Nephron progenitor cell (in vitro differentiated cells): ENCODE measurements at regions not wholly inside any gene's neighbourhood (a gene's known extent, or its start where the extent isn't known, plus 50 kb on each side); places are given as distances from the start of the nearest gene placed in this dataset.
"Not testable (repeated sequence)": the region's sequence is repeated elsewhere in the genome, so short reads cannot be mapped to it uniquely, and the experiment has no call there.

Source experiments
- DNase-seq: peaks from one replicate; pipeline ENCODE4 v3.0.0; 2021
- H3K27ac Mint-ChIP-seq: 2 replicates; pipeline ENCODE4 v1.8.0; 2021; ENCODE audit warnings: mild to moderate bottlenecking, moderate library complexity, mixed read lengths
- H3K27me3 Mint-ChIP-seq: 2 replicates; pipeline ENCODE4 v1.8.0; 2021; ENCODE audit warnings: mild to moderate bottlenecking, low read depth, mixed read lengths; ENCODE audit not compliant: poor library complexity
- H3K36me3 Mint-ChIP-seq: 2 replicates; pipeline ENCODE4 v1.8.0; 2021; ENCODE audit warnings: low read depth, mixed read lengths
- H3K4me1 Mint-ChIP-seq: 2 replicates; pipeline ENCODE4 v1.8.0; 2021; ENCODE audit warnings: mixed read lengths
- H3K4me3 Mint-ChIP-seq: 2 replicates; pipeline ENCODE4 v1.8.0; 2021; ENCODE audit warnings: mild to moderate bottlenecking, moderate library complexity, mixed read lengths
- H3K9me3 Mint-ChIP-seq: 2 replicates; pipeline ENCODE4 v1.8.0; 2021; ENCODE audit warnings: mild to moderate bottlenecking, moderate library complexity, mixed read lengths
- TF ChIP-seq, protein P1 (sequence below): fragments of 200-600 bp; sonication (generic); IDR thresholded peaks from 2 replicates; pipeline ENCODE4 v1.5.0; 2021; ENCODE audit warnings: antibody characterized with exemption

DNA sequence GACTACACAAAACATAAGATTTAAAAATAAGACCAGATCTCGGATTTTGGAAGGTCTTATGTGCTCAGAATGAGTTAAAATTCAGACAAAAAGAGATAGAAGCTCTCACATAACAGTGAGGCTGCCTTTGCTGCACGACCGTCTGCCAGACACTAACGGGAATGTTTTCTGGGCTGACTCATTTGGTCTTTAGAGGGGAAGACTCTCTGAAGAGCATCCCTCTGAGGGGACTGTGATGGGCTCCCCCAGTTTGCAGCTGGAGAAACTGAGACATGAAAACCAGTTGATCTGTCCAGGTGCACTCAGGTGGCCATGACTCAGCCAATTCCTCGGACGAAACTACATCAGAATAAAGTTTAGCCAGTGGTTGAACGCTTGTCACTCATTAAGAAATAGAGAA is 153.9 kb downstream of the RNASET2 start:
- H3K27me3 Mint-ChIP-seq = peaks cover 9% of the 10 kb centered on the region
- TF ChIP-seq, protein P1, sequence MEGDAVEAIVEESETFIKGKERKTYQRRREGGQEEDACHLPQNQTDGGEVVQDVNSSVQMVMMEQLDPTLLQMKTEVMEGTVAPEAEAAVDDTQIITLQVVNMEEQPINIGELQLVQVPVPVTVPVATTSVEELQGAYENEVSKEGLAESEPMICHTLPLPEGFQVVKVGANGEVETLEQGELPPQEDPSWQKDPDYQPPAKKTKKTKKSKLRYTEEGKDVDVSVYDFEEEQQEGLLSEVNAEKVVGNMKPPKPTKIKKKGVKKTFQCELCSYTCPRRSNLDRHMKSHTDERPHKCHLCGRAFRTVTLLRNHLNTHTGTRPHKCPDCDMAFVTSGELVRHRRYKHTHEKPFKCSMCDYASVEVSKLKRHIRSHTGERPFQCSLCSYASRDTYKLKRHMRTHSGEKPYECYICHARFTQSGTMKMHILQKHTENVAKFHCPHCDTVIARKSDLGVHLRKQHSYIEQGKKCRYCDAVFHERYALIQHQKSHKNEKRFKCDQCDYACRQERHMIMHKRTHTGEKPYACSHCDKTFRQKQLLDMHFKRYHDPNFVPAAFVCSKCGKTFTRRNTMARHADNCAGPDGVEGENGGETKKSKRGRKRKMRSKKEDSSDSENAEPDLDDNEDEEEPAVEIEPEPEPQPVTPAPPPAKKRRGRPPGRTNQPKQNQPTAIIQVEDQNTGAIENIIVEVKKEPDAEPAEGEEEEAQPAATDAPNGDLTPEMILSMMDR = no peak
- H3K27ac Mint-ChIP-seq = no peak overlapping the region
- H3K36me3 Mint-ChIP-seq = peaks cover 14% of the 10 kb centered on the region
- peaks cover 27% of the 10 kb centered on the region for H3K9me3 Mint-ChIP-seq
- no peak for DNase-seq
- H3K4me1 Mint-ChIP-seq = no peaks in the 10 kb centered on the region
- no peak overlapping the region for H3K4me3 Mint-ChIP-seq

- no peaks in the 10 kb centered on the region for H3K4me1 Mint-ChIP-seq
- no peak overlapping the region for H3K4me3 Mint-ChIP-seq
- TF ChIP-seq, protein P1 = no peak
- DNase-seq = no peak
- no peak overlapping the region for H3K27ac Mint-ChIP-seq
- peaks cover 6% of the 10 kb centered on the region for H3K9me3 Mint-ChIP-seq
- peaks cover 4% of the 10 kb centered on the region for H3K27me3 Mint-ChIP-seq
- no peaks in the 10 kb centered on the region for H3K36me3 Mint-ChIP-seq
Observed at GRCh38 chr6:166800137-166800536, 156.2 kb downstream of the RNASET2 start.

DNA sequence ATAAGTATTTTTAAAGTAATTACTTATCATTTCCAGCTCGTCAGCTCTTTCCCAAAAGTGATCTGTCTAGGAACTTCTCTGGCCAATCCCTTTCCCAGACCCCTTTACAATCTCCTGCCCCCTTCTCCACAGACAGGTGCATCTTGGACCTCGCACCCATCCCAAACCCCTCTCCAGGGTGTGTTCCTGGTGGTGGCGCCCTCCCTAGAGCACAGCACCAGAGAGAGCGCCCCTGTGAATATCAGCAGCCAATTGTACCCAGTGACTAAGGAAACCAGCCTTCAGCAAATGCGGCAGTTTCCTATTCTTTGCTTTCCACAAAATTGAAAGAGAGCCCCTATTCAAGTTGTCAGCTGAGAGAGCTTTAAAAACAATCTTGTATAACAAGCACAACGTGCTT is 157.7 kb downstream of the RNASET2 start:
- H3K9me3 Mint-ChIP-seq = no peaks in the 10 kb centered on the region
- no peaks in the 10 kb centered on the region for H3K27me3 Mint-ChIP-seq
- no peak for DNase-seq
- H3K27ac Mint-ChIP-seq = no peak overlapping the region
- H3K4me3 Mint-ChIP-seq = no peak overlapping the region
- no peaks in the 10 kb centered on the region for H3K4me1 Mint-ChIP-seq
- TF ChIP-seq, protein P1 = no peak
- H3K36me3 Mint-ChIP-seq = no peaks in the 10 kb centered on the region

DNA sequence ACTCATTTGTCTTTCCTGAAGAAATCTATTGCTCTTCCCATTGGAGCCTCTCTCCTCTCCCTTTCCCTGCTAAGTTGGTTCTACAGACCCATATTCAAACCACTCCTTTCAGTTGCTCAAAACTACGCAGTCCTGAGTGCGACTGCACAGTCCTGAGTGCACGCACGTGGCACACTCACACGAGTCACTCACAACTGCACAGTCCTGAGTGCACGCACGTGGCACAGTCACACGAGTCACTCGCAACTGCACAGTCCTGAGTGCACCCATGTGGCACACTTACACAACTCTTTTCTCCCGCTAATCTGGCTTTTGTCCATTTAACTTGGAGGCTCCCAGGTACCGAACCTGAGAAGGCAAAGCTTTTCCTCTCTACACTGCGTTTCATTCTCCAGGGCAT is 159.7 kb downstream of the RNASET2 start:
- TF ChIP-seq, protein P1 = no peak
- no peaks in the 10 kb centered on the region for H3K4me1 Mint-ChIP-seq
- H3K4me3 Mint-ChIP-seq = no peak overlapping the region
- no peaks in the 10 kb centered on the region for H3K36me3 Mint-ChIP-seq
- H3K27ac Mint-ChIP-seq = no peak overlapping the region
- peaks cover 9% of the 10 kb centered on the region for H3K9me3 Mint-ChIP-seq
- peaks cover under 1% of the 10 kb centered on the region for H3K27me3 Mint-ChIP-seq
- DNase-seq = no peak

GRCh38 chr6:166795879-166796278 is 160.5 kb downstream of the RNASET2 start:
- no peak overlapping the region for H3K4me3 Mint-ChIP-seq
- H3K27ac Mint-ChIP-seq = no peak overlapping the region
- no peak for DNase-seq
- no peaks in the 10 kb centered on the region for H3K36me3 Mint-ChIP-seq
- no peaks in the 10 kb centered on the region for H3K4me1 Mint-ChIP-seq
- peaks cover 6% of the 10 kb centered on the region for H3K27me3 Mint-ChIP-seq
- TF ChIP-seq, protein P1 = no peak
- H3K9me3 Mint-ChIP-seq = peaks cover 16% of the 10 kb centered on the region

DNA sequence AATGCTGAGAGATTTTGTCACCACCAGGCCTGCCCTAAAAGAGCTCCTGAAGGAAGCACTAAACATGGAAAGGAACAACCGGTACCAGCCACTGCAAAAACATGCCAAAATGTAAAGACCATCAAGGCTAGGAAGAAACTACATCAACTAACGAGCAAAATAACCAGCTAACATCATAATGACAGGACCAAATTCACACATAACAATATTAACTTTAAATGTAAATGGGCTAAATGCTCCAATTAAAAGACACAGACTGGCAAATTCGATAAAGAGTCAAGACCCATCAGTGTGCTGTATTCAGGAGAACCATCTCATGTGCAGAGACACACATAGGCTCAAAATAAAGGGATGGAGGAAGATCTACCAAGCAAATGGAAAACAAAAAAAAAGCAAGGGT is 163.8 kb upstream of the RPS6KA2 start:
- H3K4me1 Mint-ChIP-seq, H3K4me3 Mint-ChIP-seq, DNase-seq, H3K36me3 Mint-ChIP-seq, H3K27ac Mint-ChIP-seq: not testable (repeated sequence)
- Mint-ChIP-seq H3K9me3 (peaks cover 39% of the 10 kb centered on the region), H3K27me3 (peaks cover 13% of the 10 kb centered on the region)

DNA sequence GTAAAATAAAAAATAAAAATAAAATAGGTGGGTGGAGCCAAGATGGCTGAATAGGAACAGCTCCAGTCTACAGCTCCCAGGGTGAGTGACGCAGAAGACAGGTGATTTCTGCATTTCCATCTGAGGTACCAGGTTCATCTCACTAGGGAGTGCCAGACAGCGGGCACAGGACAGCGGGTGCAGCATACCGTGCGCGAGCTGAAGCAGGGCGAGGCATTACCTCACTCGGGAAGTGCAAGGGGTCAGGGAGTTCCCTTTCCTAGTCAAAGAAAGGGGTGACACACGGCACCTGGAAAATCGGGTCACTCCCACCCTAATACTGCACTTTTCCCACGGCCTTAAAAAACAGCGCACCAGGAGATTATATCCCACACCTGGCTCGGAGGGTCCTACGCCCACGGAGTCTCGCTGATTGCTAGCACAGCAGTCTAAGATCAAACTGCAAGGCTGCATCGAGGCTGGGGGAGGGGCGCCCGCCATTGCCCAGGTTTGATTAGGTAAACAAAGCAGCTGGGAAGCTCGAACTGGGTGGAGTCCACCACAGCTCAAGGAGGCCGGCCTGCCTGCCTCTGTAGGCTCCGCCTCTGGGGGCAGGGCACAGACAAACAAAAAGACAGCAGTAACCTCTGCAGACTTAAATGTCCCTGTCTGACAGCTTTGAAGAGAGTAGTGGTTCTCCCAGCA is 161.9 kb upstream of the RPS6KA2 start:
- Mint-ChIP-seq H3K27me3 (peaks cover 13% of the 10 kb centered on the region), H3K9me3 (peaks cover 39% of the 10 kb centered on the region)
- not testable (repeated sequence) for DNase-seq, H3K27ac Mint-ChIP-seq, H3K36me3 Mint-ChIP-seq, H3K4me3 Mint-ChIP-seq, H3K4me1 Mint-ChIP-seq
